Stomach smooth muscle (tissue), 2 donors: ENCODE measurements at regions not wholly inside any gene's neighbourhood (a gene's known extent, or its start where the extent isn't known, plus 50 kb on each side); places are given as distances from the start of the nearest gene placed in this dataset.

Experiments
- H3K27ac ChIP-seq: one replicate; pipeline ENCODE4 v1.7.0; 2013; ENCODE audit warnings: mild to moderate bottlenecking, low read length, inconsistent platforms
- H3K27me3 ChIP-seq, 2 donors: one replicate each; pipeline ENCODE4 v1.7.0; 2013; ENCODE audit warnings: low read length in 2 of 2; ENCODE audit not compliant: insufficient read depth in 2 of 2, control insufficient read depth in 1 of 2
- H3K36me3 ChIP-seq, 2 donors: one replicate each; pipeline ENCODE4 v1.7.0; 2013; ENCODE audit warnings: low read length in 2 of 2; ENCODE audit not compliant: control insufficient read depth in 2 of 2, insufficient read depth in 2 of 2
- H3K4me1 ChIP-seq: one replicate; pipeline ENCODE4 v1.7.0; 2013; ENCODE audit warnings: low read length; ENCODE audit not compliant: control insufficient read depth, insufficient read depth
- H3K4me3 ChIP-seq, 2 donors: one replicate each; pipeline ENCODE4 v1.7.0; 2013; ENCODE audit warnings: low read length in 2 of 2
- H3K9ac ChIP-seq, 2 donors: one replicate each; pipeline ENCODE4 v1.7.0; 2013; ENCODE audit warnings: low read length in 2 of 2, mild to moderate bottlenecking in 1 of 2
- H3K9me3 ChIP-seq, 2 donors: one replicate each; pipeline ENCODE4 v1.7.0; 2013; ENCODE audit warnings: low read length in 2 of 2; ENCODE audit not compliant: control insufficient read depth in 2 of 2
- donor health status: healthy.
- donor health status: Pancreatic carcinoma.

GRCh38 chr18:52200921-52201663 is 138.9 kb upstream of the DCC start:
- no peaks in the 10 kb centered on the region for H3K36me3 ChIP-seq
- H3K9ac ChIP-seq: no peak overlapping the region
- H3K4me1 ChIP-seq: no peaks in the 10 kb centered on the region
- no peak overlapping the region for H3K4me3 ChIP-seq
- no peaks in the 10 kb centered on the region for H3K27me3 ChIP-seq
- H3K9me3 ChIP-seq: no peaks in the 10 kb centered on the region
- H3K27ac ChIP-seq: no peak overlapping the region

GRCh38 chr18:52208646-52209045 is 131.4 kb upstream of the DCC start:
- Histone ChIP-seq H3K27ac (no peak overlapping the region), H3K9me3 (no peaks in the 10 kb centered on the region), H3K4me1 (no peaks in the 10 kb centered on the region), H3K9ac (no peak overlapping the region), H3K27me3 (no peaks in the 10 kb centered on the region), H3K4me3 (no peak overlapping the region), H3K36me3 (no peaks in the 10 kb centered on the region)

GRCh38 chr18:52216109-52216508 is 123.9 kb upstream of the DCC start:
- no peaks in the 10 kb centered on the region for H3K27me3 ChIP-seq
- H3K4me1 ChIP-seq: no peaks in the 10 kb centered on the region
- no peaks in the 10 kb centered on the region for H3K36me3 ChIP-seq
- H3K9ac ChIP-seq: no peak overlapping the region
- no peaks in the 10 kb centered on the region for H3K9me3 ChIP-seq
- H3K4me3 ChIP-seq: no peak overlapping the region
- no peak overlapping the region for H3K27ac ChIP-seq

GRCh38 chr18:52216666-52217065 is 123.3 kb upstream of the DCC start:
- Histone ChIP-seq H3K27ac (no peak overlapping the region), H3K36me3 (no peaks in the 10 kb centered on the region), H3K9ac (no peak overlapping the region), H3K9me3 (no peaks in the 10 kb centered on the region), H3K27me3 (no peaks in the 10 kb centered on the region), H3K4me1 (no peaks in the 10 kb centered on the region), H3K4me3 (no peak overlapping the region)

GRCh38 chr18:52219102-52219501 is 120.9 kb upstream of the DCC start:
- Histone ChIP-seq H3K4me3 (no peak overlapping the region), H3K4me1 (no peaks in the 10 kb centered on the region), H3K36me3 (no peaks in the 10 kb centered on the region), H3K27ac (no peak overlapping the region), H3K27me3 (no peaks in the 10 kb centered on the region), H3K9ac (no peak overlapping the region), H3K9me3 (no peaks in the 10 kb centered on the region)

- no peak overlapping the region for H3K9ac ChIP-seq
- H3K27ac ChIP-seq: no peak overlapping the region
- no peaks in the 10 kb centered on the region for H3K36me3 ChIP-seq
These were observed 119.9 kb upstream of the DCC start for GRCh38 chr18:52220062-52220591.

GRCh38 chr18:52222211-52222610 is 117.8 kb upstream of the DCC start:
- Histone ChIP-seq H3K4me1 (no peaks in the 10 kb centered on the region), H3K9ac (no peak overlapping the region), H3K4me3 (no peak overlapping the region), H3K27ac (no peak overlapping the region), H3K9me3 (no peaks in the 10 kb centered on the region), H3K36me3 (no peaks in the 10 kb centered on the region), H3K27me3 (no peaks in the 10 kb centered on the region)

More at GRCh38 chr18:52220062-52220591, 119.9 kb upstream of the DCC start:
- H3K4me1 ChIP-seq: no peaks in the 10 kb centered on the region
- no peaks in the 10 kb centered on the region for H3K9me3 ChIP-seq
- H3K4me3 ChIP-seq: no peak overlapping the region
- H3K27me3 ChIP-seq: no peaks in the 10 kb centered on the region

- H3K4me3 ChIP-seq: no peak overlapping the region
- no peaks in the 10 kb centered on the region for H3K9me3 ChIP-seq
- no peaks in the 10 kb centered on the region for H3K36me3 ChIP-seq
- no peak overlapping the region for H3K9ac ChIP-seq
- no peak overlapping the region for H3K27ac ChIP-seq
- H3K4me1 ChIP-seq: no peaks in the 10 kb centered on the region
- H3K27me3 ChIP-seq: no peaks in the 10 kb centered on the region
These were observed 112.5 kb upstream of the DCC start for GRCh38 chr18:52227536-52227935.

GRCh38 chr18:52228166-52228565 is 111.8 kb upstream of the DCC start:
- Histone ChIP-seq H3K4me1 (no peaks in the 10 kb centered on the region), H3K36me3 (no peaks in the 10 kb centered on the region), H3K27ac (no peak overlapping the region), H3K9ac (no peak overlapping the region), H3K27me3 (no peaks in the 10 kb centered on the region), H3K9me3 (no peaks in the 10 kb centered on the region), H3K4me3 (no peak overlapping the region)

GRCh38 chr18:52236131-52236530 is 103.9 kb upstream of the DCC start:
- Histone ChIP-seq H3K9me3 (no peaks in the 10 kb centered on the region), H3K27ac (no peak overlapping the region), H3K4me1 (no peaks in the 10 kb centered on the region), H3K9ac (no peak overlapping the region), H3K27me3 (no peaks in the 10 kb centered on the region), H3K4me3 (no peak overlapping the region), H3K36me3 (no peaks in the 10 kb centered on the region)

GRCh38 chr18:52237551-52237950 is 102.4 kb upstream of the DCC start:
- Histone ChIP-seq H3K9ac (no peak overlapping the region), H3K4me3 (no peak overlapping the region)

More at GRCh38 chr18:52237551-52237950, 102.4 kb upstream of the DCC start:
- H3K9me3 ChIP-seq: no peaks in the 10 kb centered on the region
- no peaks in the 10 kb centered on the region for H3K36me3 ChIP-seq
- no peak overlapping the region for H3K27ac ChIP-seq
- H3K4me1 ChIP-seq: no peaks in the 10 kb centered on the region
- H3K27me3 ChIP-seq: no peaks in the 10 kb centered on the region
